Hematopoietic multipotent progenitor cell treated with erythropoietin and hydrocortisone succinate and interleukin-3 and kit ligand, for 8 days (in vitro differentiated cells): ENCODE measurements at regions not wholly inside any gene's neighbourhood (a gene's known extent, or its start where the extent isn't known, plus 50 kb on each side); places are given as distances from the start of the nearest gene placed in this dataset.
"Not testable (repeated sequence)": the region's sequence is repeated elsewhere in the genome, so short reads cannot be mapped to it uniquely, and the experiment has no call there.

Experiments
- DNase-seq: peaks from one replicate; pipeline ENCODE4 v3.0.0-alpha.2; 2015

DNA sequence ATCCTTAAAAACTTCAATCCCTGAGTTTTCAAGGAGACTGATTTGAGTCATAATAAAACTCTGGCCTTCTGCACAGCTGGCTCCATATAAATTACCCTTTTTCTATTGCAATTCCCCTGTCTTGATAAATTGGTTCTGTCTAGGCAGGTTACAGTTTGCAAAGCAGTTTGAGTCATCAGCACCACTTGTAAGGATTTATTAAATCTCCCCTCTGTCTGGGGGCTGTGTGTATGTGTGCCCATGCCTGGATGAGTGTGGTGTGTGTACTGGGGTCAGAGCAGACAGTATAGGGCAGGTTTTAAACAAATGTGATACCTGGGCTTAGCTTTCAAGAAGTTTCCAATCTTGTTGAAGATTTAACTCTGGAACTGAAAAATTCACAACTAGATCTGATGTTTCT is 228.6 kb downstream of the FNDC1 start:
- DNase-seq = no peak

- DNase-seq = no peak
Measured at GRCh38 chr6:159395609-159396008, 226.4 kb downstream of the FNDC1 start.

DNA sequence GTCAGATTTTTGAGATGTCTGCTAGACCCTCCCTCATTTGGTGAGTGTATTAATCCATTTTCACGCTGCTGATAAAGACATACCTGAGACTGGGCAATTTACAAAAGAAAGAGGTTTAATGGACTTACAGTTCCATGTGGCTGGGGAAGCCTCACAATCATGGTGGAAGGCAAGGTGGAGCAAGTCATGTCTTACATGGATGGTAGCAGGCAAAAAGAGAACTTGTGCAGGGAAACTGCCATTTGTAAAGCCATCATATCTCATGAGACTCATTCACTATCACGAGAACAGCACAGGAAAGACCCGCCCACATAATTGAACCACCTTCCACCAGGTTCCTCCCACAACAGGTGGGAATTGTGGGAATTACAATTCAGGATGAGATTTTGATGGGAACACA is 223.5 kb downstream of the FNDC1 start:
- DNase-seq = not testable (repeated sequence)

GRCh38 chr6:159390381-159390780 is 221.2 kb downstream of the FNDC1 start:
- no peak for DNase-seq

GRCh38 chr6:159389695-159390094 is 220.5 kb downstream of the FNDC1 start:
- no peak for DNase-seq

GRCh38 chr6:159380114-159380513 is 210.9 kb downstream of the FNDC1 start:
- no peak for DNase-seq

DNA sequence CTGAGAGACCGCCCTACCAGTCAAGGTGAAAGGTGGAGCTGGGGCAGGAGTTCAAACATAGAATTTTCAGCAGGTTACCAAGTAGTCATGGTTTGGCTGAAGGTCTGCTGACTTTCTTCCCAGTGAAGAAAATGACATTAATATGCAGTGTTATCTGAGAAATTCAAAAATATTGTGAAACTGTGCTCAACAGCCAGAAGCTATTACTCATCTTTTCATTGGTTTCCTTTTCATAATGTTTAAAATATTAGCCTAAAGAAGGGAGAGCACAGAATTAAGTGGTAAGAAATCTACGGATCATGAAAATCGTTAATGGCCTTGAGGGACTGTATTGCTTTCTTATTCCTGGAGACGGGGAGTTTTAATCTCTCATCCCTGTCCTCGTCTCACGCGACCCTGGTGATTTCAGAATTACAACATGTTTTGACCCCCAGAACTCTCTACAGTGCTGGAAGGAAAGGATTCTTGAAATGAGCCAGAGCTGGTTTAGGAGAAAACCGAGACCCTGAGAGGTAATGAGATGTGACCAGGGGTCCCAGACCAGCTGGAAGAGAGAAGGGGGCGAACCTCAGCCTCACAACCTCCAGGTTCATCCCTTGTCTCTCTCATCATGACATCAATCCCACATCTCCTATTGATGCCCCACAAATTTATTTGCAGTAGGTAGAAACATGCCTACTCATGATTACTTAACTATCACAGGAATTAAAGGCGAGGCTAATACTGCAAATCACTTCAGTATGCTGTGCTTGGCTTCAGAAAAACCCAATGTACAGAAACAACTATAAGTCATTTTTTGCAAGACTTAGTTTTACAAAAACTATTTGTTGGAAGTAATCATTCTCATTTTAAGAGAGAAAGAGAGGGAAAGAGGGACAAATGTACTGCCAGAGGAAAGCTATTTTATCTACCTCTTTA is 209.5 kb downstream of the FNDC1 start:
- no peak for DNase-seq

- DNase-seq = no peak
Measured at GRCh38 chr6:159376516-159377158, 207.4 kb downstream of the FNDC1 start.

DNA sequence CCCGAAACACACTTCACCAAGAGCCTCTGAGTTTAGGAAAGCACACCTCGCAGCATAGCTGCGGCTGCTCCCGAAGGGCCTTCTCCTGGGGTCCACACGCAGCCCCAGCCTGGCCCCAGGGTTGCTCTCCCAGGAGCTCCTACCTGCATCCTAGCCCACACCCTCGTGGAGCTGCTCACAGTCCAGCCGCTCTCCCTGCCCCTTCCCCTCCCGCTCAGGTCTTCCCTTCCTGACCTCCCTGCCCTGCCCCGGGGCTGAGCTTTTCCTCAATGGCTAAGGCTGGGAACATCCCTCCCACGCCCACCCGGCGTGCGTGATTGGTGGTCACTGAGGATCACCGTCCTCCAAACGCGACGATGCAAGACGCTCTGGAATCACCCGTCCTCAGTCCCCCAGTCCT is 205.8 kb downstream of the FNDC1 start:
- DNase-seq = no peak

GRCh38 chr6:159373670-159374069 is 204.5 kb downstream of the FNDC1 start:
- DNase-seq = no peak

- DNase-seq = no peak
Measured at GRCh38 chr6:159372333-159372732, 203.1 kb downstream of the FNDC1 start.

GRCh38 chr6:159360306-159360705 is 191.1 kb downstream of the FNDC1 start:
- DNase-seq = no peak

DNA sequence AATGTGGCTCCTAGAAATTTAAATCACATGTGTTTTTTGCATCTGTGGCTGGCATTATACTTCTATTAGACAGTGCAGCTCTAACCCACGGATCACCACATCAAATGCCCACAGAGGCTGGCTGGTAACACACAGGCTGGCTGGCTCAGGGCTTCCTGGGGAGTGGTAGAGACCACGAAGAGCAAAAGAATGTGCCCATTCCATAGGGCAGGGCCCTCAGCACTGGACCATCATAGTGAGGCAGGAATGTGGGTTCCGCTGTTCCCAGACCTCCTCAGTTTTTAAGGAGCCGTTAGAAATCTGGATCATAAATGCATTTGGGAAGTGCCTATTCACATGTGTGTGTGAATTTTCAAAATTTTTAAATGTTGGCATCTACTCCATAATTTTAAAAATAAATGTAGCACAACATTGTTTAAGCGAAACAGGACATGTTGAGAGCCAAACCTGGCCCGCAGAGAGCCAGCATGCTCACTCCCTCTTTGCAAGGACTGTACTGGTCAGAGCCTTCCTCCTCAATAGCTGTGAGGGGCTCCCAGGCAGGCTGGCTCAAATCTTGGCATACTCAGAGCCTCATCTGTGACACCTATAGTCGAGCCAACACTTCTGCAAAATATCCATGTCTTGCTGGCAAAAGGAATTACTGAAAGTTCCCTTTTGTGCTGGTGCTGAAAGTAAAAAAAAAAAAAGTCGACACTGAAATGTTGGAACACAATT is 190.5 kb downstream of the FNDC1 start:
- DNase-seq = no peak

DNA sequence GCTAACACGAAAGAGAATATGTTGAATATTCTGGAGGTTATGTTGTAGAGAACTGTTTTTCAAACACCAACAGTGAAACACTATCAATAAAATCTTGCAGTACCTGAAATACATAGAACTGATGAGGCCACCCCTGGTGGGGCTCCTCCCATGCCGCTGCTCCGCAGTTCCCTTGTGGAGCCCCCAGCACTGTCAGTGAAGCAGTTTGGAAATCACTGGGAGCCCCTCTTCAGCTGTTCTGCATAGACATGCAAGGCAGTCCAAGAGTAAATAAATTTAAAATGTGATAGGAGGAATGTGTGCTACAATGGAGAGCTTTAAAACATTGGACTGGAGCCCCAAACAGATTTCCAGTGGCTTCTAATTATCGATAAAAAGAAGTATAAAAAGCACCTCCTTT is 189.4 kb downstream of the FNDC1 start:
- no peak for DNase-seq

- DNase-seq = no peak
Measured at GRCh38 chr6:159357211-159357915, 188.2 kb downstream of the FNDC1 start.

GRCh38 chr6:159353193-159353592 is 184.0 kb downstream of the FNDC1 start:
- no peak for DNase-seq

- DNase-seq = no peak
Measured at GRCh38 chr6:159351707-159352106, 182.5 kb downstream of the FNDC1 start.

GRCh38 chr6:159349915-159350314 is 180.7 kb downstream of the FNDC1 start:
- DNase-seq = no peak

DNA sequence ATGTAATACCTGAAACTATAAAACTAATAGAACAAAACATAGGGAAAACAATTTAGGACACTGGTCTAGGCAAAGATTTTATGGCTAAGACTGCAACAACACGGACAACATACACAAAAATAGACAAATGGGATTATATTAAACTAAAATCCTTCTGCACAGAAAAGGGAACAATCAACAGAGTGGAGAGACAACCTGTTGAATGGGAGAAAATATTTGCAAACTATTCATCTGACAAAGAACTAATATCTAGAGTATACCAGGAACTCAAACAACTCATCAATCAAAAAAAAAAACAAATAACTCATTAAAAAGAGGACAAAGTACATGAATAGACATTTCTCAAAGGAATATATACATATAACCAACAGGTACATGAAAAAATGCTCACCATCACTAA is 174.5 kb downstream of the FNDC1 start:
- DNase-seq = no peak

GRCh38 chr6:159342146-159342545 is 172.9 kb downstream of the FNDC1 start:
- DNase-seq = no peak

GRCh38 chr6:159334068-159334467 is 164.9 kb downstream of the FNDC1 start:
- DNase-seq = no peak

DNA sequence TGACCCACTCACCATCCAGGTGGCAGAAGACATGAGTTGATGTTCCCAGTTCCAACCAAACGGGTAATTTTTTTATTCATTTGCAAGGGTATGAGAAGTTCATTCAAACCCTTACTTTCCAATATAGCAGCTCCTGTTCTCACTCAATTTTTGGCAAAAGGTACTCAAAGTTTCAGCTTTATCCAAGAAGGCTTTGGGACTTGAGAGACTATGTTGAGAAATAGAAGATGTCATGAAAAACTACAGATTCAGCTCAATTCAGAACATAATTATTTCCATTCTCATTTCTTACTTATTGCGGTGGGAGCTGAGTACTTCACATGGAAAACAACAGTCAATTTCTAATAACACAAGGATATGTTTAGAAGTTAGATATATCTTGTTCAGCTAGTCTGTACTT is 162.3 kb downstream of the FNDC1 start:
- no peak for DNase-seq

DNA sequence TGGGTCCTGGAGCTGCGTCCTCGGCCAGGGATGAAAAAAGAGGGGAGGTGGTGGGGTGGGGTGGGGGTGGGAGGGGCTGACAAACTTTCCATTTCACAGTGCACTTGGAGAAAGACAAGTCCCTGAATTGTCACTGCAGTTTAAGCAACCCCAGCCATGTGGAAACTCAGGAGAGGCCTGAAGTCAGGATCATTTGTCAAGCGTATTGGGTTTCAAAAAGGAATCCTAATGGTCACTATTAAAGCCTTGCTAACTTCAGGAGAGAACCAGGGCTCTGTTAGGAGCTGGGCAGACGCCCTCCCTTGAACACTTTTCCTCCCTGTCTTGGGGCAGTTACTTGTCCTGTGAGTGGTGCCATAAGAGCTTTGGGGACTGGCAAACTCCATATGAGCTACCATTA is 159.9 kb downstream of the FNDC1 start:
- no peak for DNase-seq
